ENCODE measurements at regions not wholly inside any gene's neighbourhood (a gene's known extent, or its start where the extent isn't known, plus 50 kb on each side); places are given as distances from the start of the nearest gene placed in this dataset.

DNA sequence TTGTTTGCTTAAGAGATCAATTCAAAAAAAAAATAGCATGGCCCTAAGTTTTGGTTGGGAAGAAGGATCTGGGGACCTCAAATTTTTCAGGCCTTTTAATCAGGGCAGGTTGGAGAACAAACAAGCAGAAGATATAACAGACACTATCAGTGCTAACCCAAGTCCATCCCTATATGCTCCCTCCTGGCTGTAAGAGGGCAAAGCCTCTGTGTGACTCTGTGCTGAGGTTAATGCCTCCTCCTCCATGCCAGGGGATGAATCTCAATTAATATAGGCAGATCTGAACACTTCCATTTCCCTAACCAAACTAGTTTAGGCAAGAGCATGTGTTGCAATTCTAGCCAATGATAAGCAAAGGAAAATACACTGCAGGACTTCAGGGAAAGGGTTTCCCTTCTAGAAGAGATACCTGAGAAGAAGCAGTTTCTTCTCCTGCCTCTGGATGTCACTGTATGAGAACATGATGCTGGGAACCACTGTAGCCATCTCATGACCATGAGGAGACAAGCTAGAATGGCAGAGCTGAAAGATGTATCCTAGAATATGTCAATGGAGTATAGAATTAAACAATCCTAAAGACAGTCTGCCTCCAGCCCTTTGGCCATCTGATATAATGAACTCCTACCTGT lies 76.0 kb downstream of the CHD9NB start:
- no peak overlapping the region for H3K9ac ChIP-seq (ENCODE audit: insufficient read length)
- no peak for TF ChIP-seq EZH2 (IDR thresholded peaks at IDR 0.05)
- TF ChIP-seq FOXP2 (optimal IDR thresholded peaks at IDR 0.05; ENCODE audit: control extremely low read depth, extremely low read length, insufficient read depth) = no peak
- no peak for DNase-seq (ENCODE audit: low read depth, low spot score)
- H3K4me3 ChIP-seq = no peak overlapping the region
- H3K27ac ChIP-seq = no peak overlapping the region
- no peaks in the 10 kb centered on the region for H3K9me3 ChIP-seq (ENCODE audit: low read depth, low read length)
- H3K36me3 ChIP-seq (ENCODE audit: insufficient read depth, low read length) = no peaks in the 10 kb centered on the region

GRCh38 chr16:52967744-52968143 lies 85.0 kb downstream of the CHD9NB start:
- H3K27ac ChIP-seq = no peak overlapping the region
- no peak overlapping the region for H3K9ac ChIP-seq (ENCODE audit: insufficient read length)
- H3K36me3 ChIP-seq (ENCODE audit: insufficient read depth, low read length) = no peaks in the 10 kb centered on the region
- no peak overlapping the region for H3K4me3 ChIP-seq
- TF ChIP-seq POLR2AphosphoS5 (IDR thresholded peaks at IDR 0.05; ENCODE audit: borderline replicate concordance, low read depth, low read length) = no peak
- no peak for TF ChIP-seq EZH2 (IDR thresholded peaks at IDR 0.05)
- TF ChIP-seq FOXP2 (optimal IDR thresholded peaks at IDR 0.05; ENCODE audit: control extremely low read depth, extremely low read length, insufficient read depth) = no peak
- no peak for DNase-seq (ENCODE audit: low read depth, low spot score)
- no peaks in the 10 kb centered on the region for H3K9me3 ChIP-seq (ENCODE audit: low read depth, low read length)

DNA sequence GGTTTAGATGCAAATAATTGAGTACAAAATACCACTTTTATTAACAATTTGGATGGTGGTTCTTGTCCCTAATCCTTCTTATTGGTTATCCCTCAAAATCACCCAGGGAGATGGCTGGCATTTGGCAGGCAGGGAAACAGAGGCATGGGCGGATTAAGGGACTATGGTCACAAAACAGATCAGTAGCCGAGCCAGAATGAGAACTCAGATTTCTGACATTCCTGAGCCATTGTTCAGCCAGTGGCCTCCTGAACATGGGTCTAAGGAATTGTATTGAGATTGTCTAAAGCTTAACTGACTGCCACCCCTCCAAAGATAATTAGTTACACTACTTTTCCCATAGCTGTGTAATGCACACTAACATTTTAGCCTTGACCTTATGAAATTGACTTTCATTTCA lies 88.4 kb downstream of the CHD9NB start:
- H3K36me3 ChIP-seq (ENCODE audit: insufficient read depth, low read length) = no peaks in the 10 kb centered on the region
- no peak overlapping the region for H3K4me3 ChIP-seq
- no peak overlapping the region for H3K27ac ChIP-seq
- no peak overlapping the region for H3K9ac ChIP-seq (ENCODE audit: insufficient read length)
- TF ChIP-seq POLR2AphosphoS5 (IDR thresholded peaks at IDR 0.05; ENCODE audit: borderline replicate concordance, low read depth, low read length) (no peak), EZH2 (IDR thresholded peaks at IDR 0.05) (no peak), FOXP2 (optimal IDR thresholded peaks at IDR 0.05; ENCODE audit: control extremely low read depth, extremely low read length, insufficient read depth) (no peak)
- DNase-seq (ENCODE audit: low read depth, low spot score) = no peak
- H3K9me3 ChIP-seq (ENCODE audit: low read depth, low read length) = no peaks in the 10 kb centered on the region

GRCh38 chr16:52963855-52964242 lies 88.8 kb downstream of the CHD9NB start:
- TF ChIP-seq POLR2AphosphoS5 (IDR thresholded peaks at IDR 0.05; ENCODE audit: borderline replicate concordance, low read depth, low read length) (no peak), EZH2 (IDR thresholded peaks at IDR 0.05) (no peak), FOXP2 (optimal IDR thresholded peaks at IDR 0.05; ENCODE audit: control extremely low read depth, extremely low read length, insufficient read depth) (no peak)
- Histone ChIP-seq H3K9ac (ENCODE audit: insufficient read length) (no peak overlapping the region), H3K27ac (no peak overlapping the region), H3K36me3 (ENCODE audit: insufficient read depth, low read length) (no peaks in the 10 kb centered on the region), H3K4me3 (no peak overlapping the region), H3K9me3 (ENCODE audit: low read depth, low read length) (no peaks in the 10 kb centered on the region)
- DNase-seq (ENCODE audit: low read depth, low spot score) = no peak

GRCh38 chr16:52963212-52963854 lies 89.4 kb downstream of the CHD9NB start:
- no peak for TF ChIP-seq POLR2AphosphoS5 (IDR thresholded peaks at IDR 0.05; ENCODE audit: borderline replicate concordance, low read depth, low read length)
- no peak for TF ChIP-seq EZH2 (IDR thresholded peaks at IDR 0.05)
- no peak for TF ChIP-seq FOXP2 (optimal IDR thresholded peaks at IDR 0.05; ENCODE audit: control extremely low read depth, extremely low read length, insufficient read depth)
- Histone ChIP-seq H3K9me3 (ENCODE audit: low read depth, low read length) (no peaks in the 10 kb centered on the region), H3K27ac (no peak overlapping the region), H3K36me3 (ENCODE audit: insufficient read depth, low read length) (no peaks in the 10 kb centered on the region), H3K9ac (ENCODE audit: insufficient read length) (no peak overlapping the region), H3K4me3 (no peak overlapping the region)
- DNase-seq (ENCODE audit: low read depth, low spot score) = no peak

DNA sequence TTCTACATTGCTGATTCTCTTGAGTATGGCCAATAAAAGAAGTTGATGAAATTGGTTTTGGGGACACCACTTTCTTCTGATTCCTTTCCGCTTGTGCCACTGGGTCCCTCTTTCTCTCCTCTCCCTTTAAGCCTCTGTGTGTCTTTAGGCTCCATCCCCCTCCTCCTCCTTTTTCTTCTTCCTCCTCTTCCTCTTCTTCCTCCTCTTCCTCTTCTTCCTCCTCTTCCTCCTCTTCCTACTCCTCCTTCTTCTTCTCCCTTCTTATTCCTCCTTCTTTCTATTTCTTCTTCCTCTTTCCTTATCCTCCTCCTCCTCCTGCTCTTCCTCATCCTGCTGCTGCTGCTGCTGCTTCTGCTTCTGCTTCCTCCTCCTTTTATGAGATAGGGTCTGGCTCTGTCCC lies 93.7 kb downstream of the CHD9NB start:
- no peak for DNase-seq (ENCODE audit: low read depth, low spot score)
- Histone ChIP-seq H3K4me3 (no peak overlapping the region), H3K36me3 (ENCODE audit: insufficient read depth, low read length) (no peaks in the 10 kb centered on the region), H3K27ac (no peak overlapping the region), H3K9ac (ENCODE audit: insufficient read length) (no peak overlapping the region), H3K9me3 (ENCODE audit: low read depth, low read length) (no peaks in the 10 kb centered on the region)
- TF ChIP-seq EZH2 (IDR thresholded peaks at IDR 0.05) (no peak), POLR2AphosphoS5 (IDR thresholded peaks at IDR 0.05; ENCODE audit: borderline replicate concordance, low read depth, low read length) (no peak), FOXP2 (optimal IDR thresholded peaks at IDR 0.05; ENCODE audit: control extremely low read depth, extremely low read length, insufficient read depth) (no peak)

- no peak for TF ChIP-seq POLR2AphosphoS5 (IDR thresholded peaks at IDR 0.05; ENCODE audit: borderline replicate concordance, low read depth, low read length)
- no peak for TF ChIP-seq EZH2 (IDR thresholded peaks at IDR 0.05)
- TF ChIP-seq FOXP2 (optimal IDR thresholded peaks at IDR 0.05; ENCODE audit: control extremely low read depth, extremely low read length, insufficient read depth) = no peak
- Histone ChIP-seq H3K36me3 (ENCODE audit: insufficient read depth, low read length) (no peaks in the 10 kb centered on the region), H3K4me3 (no peak overlapping the region), H3K27ac (no peak overlapping the region), H3K9me3 (ENCODE audit: low read depth, low read length) (no peaks in the 10 kb centered on the region), H3K9ac (ENCODE audit: insufficient read length) (no peak overlapping the region)
- no peak for DNase-seq (ENCODE audit: low read depth, low spot score)
Observed at GRCh38 chr16:52957199-52957598, 95.5 kb downstream of the CHD9NB start.

DNA sequence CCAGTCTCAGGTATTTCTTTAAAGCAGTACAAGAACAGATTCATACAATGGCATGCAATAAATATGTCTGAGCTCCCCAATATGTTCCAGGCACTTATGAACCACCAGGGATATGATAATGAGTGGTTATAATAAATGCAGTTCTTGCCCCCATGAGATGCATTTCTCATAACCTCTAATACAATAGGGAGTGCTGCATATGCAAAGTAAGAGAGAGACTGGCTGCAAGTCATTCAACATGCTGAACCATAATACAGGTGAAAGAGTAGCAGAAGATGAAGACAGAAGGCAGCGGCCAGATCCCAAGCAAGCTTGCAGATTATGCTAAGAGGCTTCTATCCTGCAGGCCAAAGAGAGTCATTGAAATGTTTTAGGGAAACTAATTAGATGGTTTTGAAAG lies 96.7 kb downstream of the CHD9NB start:
- no peak overlapping the region for H3K9ac ChIP-seq (ENCODE audit: insufficient read length)
- H3K36me3 ChIP-seq (ENCODE audit: insufficient read depth, low read length) = no peaks in the 10 kb centered on the region
- H3K9me3 ChIP-seq (ENCODE audit: low read depth, low read length) = no peaks in the 10 kb centered on the region
- no peak overlapping the region for H3K27ac ChIP-seq
- TF ChIP-seq POLR2AphosphoS5 (IDR thresholded peaks at IDR 0.05; ENCODE audit: borderline replicate concordance, low read depth, low read length) = no peak
- TF ChIP-seq EZH2 (IDR thresholded peaks at IDR 0.05) = no peak
- H3K4me3 ChIP-seq = no peak overlapping the region
- no peak for DNase-seq (ENCODE audit: low read depth, low spot score)

DNA sequence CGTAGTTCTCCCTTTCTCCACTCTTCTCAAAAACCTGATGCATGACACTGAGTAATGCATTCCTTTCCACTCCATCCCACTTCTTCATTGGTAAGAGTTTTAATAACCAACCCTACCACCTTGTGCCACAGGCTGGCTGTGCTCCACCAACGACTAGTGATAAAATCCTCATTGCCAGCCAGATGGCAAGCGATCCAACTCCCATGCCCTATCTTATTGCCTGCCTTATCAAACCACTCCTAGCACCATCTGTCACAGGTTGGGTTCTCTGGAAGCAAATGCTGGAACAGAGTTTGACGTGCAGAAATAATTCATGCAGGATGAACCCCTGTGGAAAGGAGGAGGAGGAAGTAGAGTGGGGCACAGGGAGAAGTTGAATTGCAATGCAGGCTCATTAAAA lies 99.5 kb downstream of the CHD9NB start:
- no peak for DNase-seq (ENCODE audit: low read depth, low spot score)
- H3K9me3 ChIP-seq (ENCODE audit: low read depth, low read length) = no peaks in the 10 kb centered on the region
- no peaks in the 10 kb centered on the region for H3K36me3 ChIP-seq (ENCODE audit: insufficient read depth, low read length)
- no peak overlapping the region for H3K27ac ChIP-seq
- no peak overlapping the region for H3K9ac ChIP-seq (ENCODE audit: insufficient read length)
- H3K4me3 ChIP-seq = no peak overlapping the region
- TF ChIP-seq POLR2AphosphoS5 (IDR thresholded peaks at IDR 0.05; ENCODE audit: borderline replicate concordance, low read depth, low read length) = no peak
- TF ChIP-seq EZH2 (IDR thresholded peaks at IDR 0.05) = no peak
- no peak for TF ChIP-seq FOXP2 (optimal IDR thresholded peaks at IDR 0.05; ENCODE audit: control extremely low read depth, extremely low read length, insufficient read depth)
